H1 (cell line): ENCODE measurements at regions not wholly inside any gene's neighbourhood (a gene's known extent, or its start where the extent isn't known, plus 50 kb on each side); places are given as distances from the start of the nearest gene placed in this dataset.

Experiments
- EZH2 ChIP-seq: fragments of 200-600 bp; sonication (generic); IDR thresholded peaks from 2 replicates; pipeline ENCODE4 v1.7.1; 2012; ENCODE audit warnings: low read depth, mild to moderate bottlenecking, moderate library complexity, low read length, inconsistent platforms; ENCODE audit not compliant: severe bottlenecking

DNA sequence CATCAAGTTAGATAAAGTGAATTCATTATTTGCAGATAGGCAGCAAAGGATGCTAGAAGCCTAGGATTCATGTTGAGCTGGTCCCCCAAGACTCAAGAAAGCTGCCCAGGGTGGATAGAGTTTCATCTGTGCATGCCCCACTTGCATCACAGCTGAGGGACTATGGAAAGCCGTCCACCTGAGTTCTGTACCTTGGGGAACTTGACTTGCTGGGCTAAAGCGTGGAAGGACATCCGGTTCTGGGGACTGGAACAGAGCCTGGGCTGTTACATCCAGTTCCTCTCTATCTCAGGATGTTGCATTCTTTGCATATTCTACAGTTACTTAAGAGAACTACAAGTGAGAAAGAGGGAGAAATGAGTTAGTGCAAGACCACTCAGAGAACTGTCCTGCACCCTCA, 458.4 kb downstream of the SHISA9 start (continued):
- TF ChIP-seq EZH2, result no peak
- TF ChIP-seq, all 59 proteins: peak for 0
